ENCODE measurements at regions not wholly inside any gene's neighbourhood (a gene's known extent, or its start where the extent isn't known, plus 50 kb on each side); places are given as distances from the start of the nearest gene placed in this dataset.
"Not testable (repeated sequence)": the region's sequence is repeated elsewhere in the genome, so short reads cannot be mapped to it uniquely, and the experiment has no call there.

DNA sequence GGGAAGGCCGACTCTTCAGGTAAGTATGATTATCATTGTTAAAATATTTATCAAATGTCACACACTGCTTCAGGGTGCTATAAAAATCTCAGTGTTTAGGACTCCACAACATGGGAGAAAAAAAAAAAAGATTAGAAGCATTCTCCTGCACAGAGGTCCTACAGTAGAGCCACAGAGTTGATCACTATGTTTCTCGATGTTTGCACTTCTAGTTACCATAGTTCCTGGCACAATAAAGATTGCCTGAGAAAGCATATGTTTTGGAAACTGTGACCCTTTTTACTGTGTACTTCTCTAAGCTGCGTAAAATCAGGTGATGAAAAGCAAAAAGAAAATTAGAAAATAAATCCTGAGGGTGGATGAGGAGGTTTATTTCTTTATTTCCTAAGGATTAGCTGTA is 269.9 kb upstream of the SYNCRIP start:
- TF ChIP-seq ESRRG (CRISPR knock-in tag; IDR thresholded peaks at IDR 0.05) (no peak), PPARA (CRISPR knock-in tag; IDR thresholded peaks at IDR 0.05; ENCODE audit: borderline replicate concordance) (no peak), TCF4 (CRISPR knock-in tag; IDR thresholded peaks at IDR 0.05; ENCODE audit: borderline replicate concordance) (no peak), ZFP3 (CRISPR knock-in tag; IDR thresholded peaks at IDR 0.05) (no peak), ZFP30 (CRISPR knock-in tag; IDR thresholded peaks at IDR 0.05) (no peak), TOX (CRISPR knock-in tag; IDR thresholded peaks at IDR 0.05; ENCODE audit: borderline replicate concordance) (no peak), OSR1 (CRISPR knock-in tag; IDR thresholded peaks at IDR 0.05) (no peak)
- TF ChIP-seq, protein P1, sequence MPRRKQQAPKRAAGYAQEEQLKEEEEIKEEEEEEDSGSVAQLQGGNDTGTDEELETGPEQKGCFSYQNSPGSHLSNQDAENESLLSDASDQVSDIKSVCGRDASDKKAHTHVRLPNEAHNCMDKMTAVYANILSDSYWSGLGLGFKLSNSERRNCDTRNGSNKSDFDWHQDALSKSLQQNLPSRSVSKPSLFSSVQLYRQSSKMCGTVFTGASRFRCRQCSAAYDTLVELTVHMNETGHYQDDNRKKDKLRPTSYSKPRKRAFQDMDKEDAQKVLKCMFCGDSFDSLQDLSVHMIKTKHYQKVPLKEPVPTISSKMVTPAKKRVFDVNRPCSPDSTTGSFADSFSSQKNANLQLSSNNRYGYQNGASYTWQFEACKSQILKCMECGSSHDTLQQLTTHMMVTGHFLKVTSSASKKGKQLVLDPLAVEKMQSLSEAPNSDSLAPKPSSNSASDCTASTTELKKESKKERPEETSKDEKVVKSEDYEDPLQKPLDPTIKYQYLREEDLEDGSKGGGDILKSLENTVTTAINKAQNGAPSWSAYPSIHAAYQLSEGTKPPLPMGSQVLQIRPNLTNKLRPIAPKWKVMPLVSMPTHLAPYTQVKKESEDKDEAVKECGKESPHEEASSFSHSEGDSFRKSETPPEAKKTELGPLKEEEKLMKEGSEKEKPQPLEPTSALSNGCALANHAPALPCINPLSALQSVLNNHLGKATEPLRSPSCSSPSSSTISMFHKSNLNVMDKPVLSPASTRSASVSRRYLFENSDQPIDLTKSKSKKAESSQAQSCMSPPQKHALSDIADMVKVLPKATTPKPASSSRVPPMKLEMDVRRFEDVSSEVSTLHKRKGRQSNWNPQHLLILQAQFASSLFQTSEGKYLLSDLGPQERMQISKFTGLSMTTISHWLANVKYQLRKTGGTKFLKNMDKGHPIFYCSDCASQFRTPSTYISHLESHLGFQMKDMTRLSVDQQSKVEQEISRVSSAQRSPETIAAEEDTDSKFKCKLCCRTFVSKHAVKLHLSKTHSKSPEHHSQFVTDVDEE (CRISPR knock-in tag; IDR thresholded peaks at IDR 0.05), result no peak
- ATAC-seq, result no peak

DNA sequence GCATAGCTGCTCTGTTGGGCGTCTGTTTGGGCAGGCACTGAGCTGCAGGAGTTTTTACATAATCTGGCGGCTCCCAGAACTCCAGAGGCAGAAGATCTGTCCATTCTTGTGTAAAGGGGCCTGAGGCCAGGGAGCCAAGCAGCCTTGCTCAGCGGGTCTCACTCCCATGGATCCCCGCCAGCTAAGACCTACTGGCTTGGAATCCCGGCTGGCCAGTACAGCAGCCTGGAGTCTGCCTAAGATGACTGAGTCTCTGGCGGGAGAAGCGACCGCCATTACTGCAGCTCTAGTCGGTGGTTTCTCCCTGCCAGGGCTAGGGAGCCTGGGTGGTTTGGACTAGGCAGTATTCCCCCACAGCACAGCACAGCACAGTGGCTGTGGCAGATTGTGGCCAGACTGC is 268.4 kb upstream of the SYNCRIP start:
- TF ChIP-seq ARNTL (CRISPR knock-in tag; IDR thresholded peaks at IDR 0.05; ENCODE audit: borderline replicate concordance, low read depth) (no peak), BACH2 (CRISPR knock-in tag; IDR thresholded peaks at IDR 0.05; ENCODE audit: borderline replicate concordance) (no peak), ISL1 (CRISPR knock-in tag; IDR thresholded peaks at IDR 0.05) (no peak), TOX (CRISPR knock-in tag; IDR thresholded peaks at IDR 0.05; ENCODE audit: borderline replicate concordance) (no peak), SNAI2 (CRISPR knock-in tag; IDR thresholded peaks at IDR 0.05) (no peak)
- TF ChIP-seq, protein P2, sequence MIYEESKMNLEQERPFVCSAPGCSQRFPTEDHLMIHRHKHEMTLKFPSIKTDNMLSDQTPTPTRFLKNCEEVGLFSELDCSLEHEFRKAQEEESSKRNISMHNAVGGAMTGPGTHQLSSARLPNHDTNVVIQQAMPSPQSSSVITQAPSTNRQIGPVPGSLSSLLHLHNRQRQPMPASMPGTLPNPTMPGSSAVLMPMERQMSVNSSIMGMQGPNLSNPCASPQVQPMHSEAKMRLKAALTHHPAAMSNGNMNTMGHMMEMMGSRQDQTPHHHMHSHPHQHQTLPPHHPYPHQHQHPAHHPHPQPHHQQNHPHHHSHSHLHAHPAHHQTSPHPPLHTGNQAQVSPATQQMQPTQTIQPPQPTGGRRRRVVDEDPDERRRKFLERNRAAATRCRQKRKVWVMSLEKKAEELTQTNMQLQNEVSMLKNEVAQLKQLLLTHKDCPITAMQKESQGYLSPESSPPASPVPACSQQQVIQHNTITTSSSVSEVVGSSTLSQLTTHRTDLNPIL (CRISPR knock-in tag; IDR thresholded peaks at IDR 0.05; ENCODE audit: low read depth), result no peak
- TF ChIP-seq, protein P3, sequence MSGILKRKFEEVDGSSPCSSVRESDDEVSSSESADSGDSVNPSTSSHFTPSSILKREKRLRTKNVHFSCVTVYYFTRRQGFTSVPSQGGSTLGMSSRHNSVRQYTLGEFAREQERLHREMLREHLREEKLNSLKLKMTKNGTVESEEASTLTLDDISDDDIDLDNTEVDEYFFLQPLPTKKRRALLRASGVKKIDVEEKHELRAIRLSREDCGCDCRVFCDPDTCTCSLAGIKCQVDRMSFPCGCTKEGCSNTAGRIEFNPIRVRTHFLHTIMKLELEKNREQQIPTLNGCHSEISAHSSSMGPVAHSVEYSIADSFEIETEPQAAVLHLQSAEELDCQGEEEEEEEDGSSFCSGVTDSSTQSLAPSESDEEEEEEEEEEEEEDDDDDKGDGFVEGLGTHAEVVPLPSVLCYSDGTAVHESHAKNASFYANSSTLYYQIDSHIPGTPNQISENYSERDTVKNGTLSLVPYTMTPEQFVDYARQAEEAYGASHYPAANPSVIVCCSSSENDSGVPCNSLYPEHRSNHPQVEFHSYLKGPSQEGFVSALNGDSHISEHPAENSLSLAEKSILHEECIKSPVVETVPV (CRISPR knock-in tag; IDR thresholded peaks at IDR 0.05), result no peak
- no peak for ATAC-seq

- not testable (repeated sequence) for ATAC-seq
Measured at GRCh38 chr6:85908120-85908519, 265.4 kb upstream of the SYNCRIP start.

DNA sequence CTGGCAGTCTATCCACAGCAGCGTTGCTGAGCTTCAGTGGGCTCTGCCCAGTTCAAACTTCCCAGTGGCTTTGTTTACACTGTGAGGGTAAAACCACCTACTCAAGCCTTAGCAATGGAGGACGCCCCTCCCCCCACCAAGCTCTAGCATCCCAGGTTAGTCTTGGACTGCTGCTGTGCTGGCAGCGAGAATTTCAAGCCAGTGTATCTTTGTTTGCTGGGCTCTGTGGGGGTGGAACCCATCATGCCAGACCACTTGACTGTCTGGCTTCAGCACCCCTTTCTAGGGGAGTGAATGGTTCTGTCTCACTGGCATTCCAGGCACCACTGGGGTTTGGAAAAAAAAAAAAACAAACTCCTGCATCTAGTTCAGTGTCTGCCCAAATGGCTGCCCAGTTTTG is 249.7 kb upstream of the SYNCRIP start:
- no peak for ATAC-seq
- TF ChIP-seq SNAI2 (CRISPR knock-in tag; IDR thresholded peaks at IDR 0.05), result no peak
- no peak for TF ChIP-seq GLIS3 (CRISPR knock-in tag; IDR thresholded peaks at IDR 0.05)
- no peak for TF ChIP-seq ZNF70 (CRISPR knock-in tag; IDR thresholded peaks at IDR 0.05)
- TF ChIP-seq OSR1 (CRISPR knock-in tag; IDR thresholded peaks at IDR 0.05), result no peak
- no peak for TF ChIP-seq ESRRG (CRISPR knock-in tag; IDR thresholded peaks at IDR 0.05)
- TF ChIP-seq ISL1 (CRISPR knock-in tag; IDR thresholded peaks at IDR 0.05), result no peak
- TF ChIP-seq, protein P3 (CRISPR knock-in tag; IDR thresholded peaks at IDR 0.05), result no peak
- TF ChIP-seq ARNTL (CRISPR knock-in tag; IDR thresholded peaks at IDR 0.05; ENCODE audit: borderline replicate concordance, low read depth), result no peak
- TF ChIP-seq, protein P1 (CRISPR knock-in tag; IDR thresholded peaks at IDR 0.05), result no peak
- no peak for TF ChIP-seq POU6F1 (CRISPR knock-in tag; IDR thresholded peaks at IDR 0.05; ENCODE audit: borderline replicate concordance, low read depth)
- TF ChIP-seq TCF4 (CRISPR knock-in tag; IDR thresholded peaks at IDR 0.05; ENCODE audit: borderline replicate concordance), result no peak
- no peak for TF ChIP-seq PPARA (CRISPR knock-in tag; IDR thresholded peaks at IDR 0.05; ENCODE audit: borderline replicate concordance)
- TF ChIP-seq PATZ1 (CRISPR knock-in tag; IDR thresholded peaks at IDR 0.05; ENCODE audit: borderline replicate concordance), result no peak
- no peak for TF ChIP-seq CSDC2 (CRISPR knock-in tag; IDR thresholded peaks at IDR 0.05)
- TF ChIP-seq ZNF8 (CRISPR knock-in tag; IDR thresholded peaks at IDR 0.05), result no peak
- TF ChIP-seq TOX (CRISPR knock-in tag; IDR thresholded peaks at IDR 0.05; ENCODE audit: borderline replicate concordance), result no peak
- TF ChIP-seq, protein P2 (CRISPR knock-in tag; IDR thresholded peaks at IDR 0.05; ENCODE audit: low read depth), result no peak
- TF ChIP-seq ZFP3 (CRISPR knock-in tag; IDR thresholded peaks at IDR 0.05), result no peak

Data from SK-N-SH treated with all-trans-retinoic acid at 6 μM for 48 hours (cell line).